ENCODE measurements at regions not wholly inside any gene's neighbourhood (a gene's known extent, or its start where the extent isn't known, plus 50 kb on each side); places are given as distances from the start of the nearest gene placed in this dataset.

GRCh38 chr5:72602696-72603685 is 95.8 kb upstream of the ZNF366 start:
- Histone ChIP-seq H3K27me3 (replicated peaks; ENCODE audit: insufficient read depth, low read depth, low read length, poor library complexity) (no peaks in the 10 kb centered on the region), H3K9me3 (ENCODE audit: low read depth, low read length, poor library complexity, severe bottlenecking) (no peaks in the 10 kb centered on the region), H3K4me1 (ENCODE audit: insufficient read depth, low read length, poor library complexity, severe bottlenecking) (peaks cover 1% of the 10 kb centered on the region), H3K4me3 (ENCODE audit: low read depth, low read length, poor library complexity, severe bottlenecking) (no peak overlapping the region), H3K36me3 (ENCODE audit: insufficient read depth, low read length, poor library complexity, severe bottlenecking) (no peaks in the 10 kb centered on the region), H3K27ac (ENCODE audit: low read depth, low read length, poor library complexity, severe bottlenecking) (no peak overlapping the region)
- CTCF ChIA-PET: no interaction called here
- no peak for TF ChIP-seq EZH2 (IDR thresholded peaks at IDR 0.05; ENCODE audit: borderline replicate concordance, low read depth, low read length, poor library complexity, severe bottlenecking)
- no peak for TF ChIP-seq CTCF (conservative IDR thresholded peaks at IDR 0.05; ENCODE audit: low read depth, low read length)
- intact Hi-C loops (cut with micrococcal nuclease; ENCODE audit: unreplicated experiment): no loop called here
- POLR2A ChIA-PET (ENCODE audit: low non-redundant PET): no interaction called here
- DNase-seq (ENCODE audit: low spot score): no peak
- BruUV-seq (replicated peaks): no TSS peak

GRCh38 chr5:72601861-72602260 is 94.7 kb upstream of the ZNF366 start:
- POLR2A ChIA-PET (ENCODE audit: low non-redundant PET): no interaction called here
- no peak for TF ChIP-seq EZH2 (IDR thresholded peaks at IDR 0.05; ENCODE audit: borderline replicate concordance, low read depth, low read length, poor library complexity, severe bottlenecking)
- TF ChIP-seq CTCF (conservative IDR thresholded peaks at IDR 0.05; ENCODE audit: low read depth, low read length): no peak
- no peak overlapping the region for H3K27ac ChIP-seq (ENCODE audit: low read depth, low read length, poor library complexity, severe bottlenecking)
- CTCF ChIA-PET: no interaction called here
- H3K4me1 ChIP-seq (ENCODE audit: insufficient read depth, low read length, poor library complexity, severe bottlenecking): peaks cover 9% of the 10 kb centered on the region
- no TSS peak for BruUV-seq (replicated peaks)
- no peaks in the 10 kb centered on the region for H3K36me3 ChIP-seq (ENCODE audit: insufficient read depth, low read length, poor library complexity, severe bottlenecking)
- H3K4me3 ChIP-seq (ENCODE audit: low read depth, low read length, poor library complexity, severe bottlenecking): no peak overlapping the region
- intact Hi-C loops (cut with micrococcal nuclease; ENCODE audit: unreplicated experiment): no loop called here
- H3K9me3 ChIP-seq (ENCODE audit: low read depth, low read length, poor library complexity, severe bottlenecking): no peaks in the 10 kb centered on the region
- no peaks in the 10 kb centered on the region for H3K27me3 ChIP-seq (replicated peaks; ENCODE audit: insufficient read depth, low read depth, low read length, poor library complexity)
- DNase-seq (ENCODE audit: low spot score): no peak

GRCh38 chr5:72600391-72600981 is 93.3 kb upstream of the ZNF366 start:
- peaks cover 9% of the 10 kb centered on the region for H3K4me1 ChIP-seq (ENCODE audit: insufficient read depth, low read length, poor library complexity, severe bottlenecking)
- no peaks in the 10 kb centered on the region for H3K27me3 ChIP-seq (replicated peaks; ENCODE audit: insufficient read depth, low read depth, low read length, poor library complexity)
- H3K36me3 ChIP-seq (ENCODE audit: insufficient read depth, low read length, poor library complexity, severe bottlenecking): no peaks in the 10 kb centered on the region
- TF ChIP-seq EZH2 (IDR thresholded peaks at IDR 0.05; ENCODE audit: borderline replicate concordance, low read depth, low read length, poor library complexity, severe bottlenecking): no peak
- H3K4me3 ChIP-seq (ENCODE audit: low read depth, low read length, poor library complexity, severe bottlenecking): no peak overlapping the region
- no peaks in the 10 kb centered on the region for H3K9me3 ChIP-seq (ENCODE audit: low read depth, low read length, poor library complexity, severe bottlenecking)
- ChIA-PET POLR2A (ENCODE audit: low non-redundant PET) (no interaction called here), CTCF (no interaction called here)
- H3K27ac ChIP-seq (ENCODE audit: low read depth, low read length, poor library complexity, severe bottlenecking): no peak overlapping the region
- DNase-seq (ENCODE audit: low spot score): no peak
- intact Hi-C loops (cut with micrococcal nuclease; ENCODE audit: unreplicated experiment): no loop called here
- no TSS peak for BruUV-seq (replicated peaks)
